ENCODE measurements at regions not wholly inside any gene's neighbourhood (a gene's known extent, or its start where the extent isn't known, plus 50 kb on each side); places are given as distances from the start of the nearest gene placed in this dataset.
A peak's percentile ranks its signal among the peaks of the same experiment; 100 is the strongest.

DNA sequence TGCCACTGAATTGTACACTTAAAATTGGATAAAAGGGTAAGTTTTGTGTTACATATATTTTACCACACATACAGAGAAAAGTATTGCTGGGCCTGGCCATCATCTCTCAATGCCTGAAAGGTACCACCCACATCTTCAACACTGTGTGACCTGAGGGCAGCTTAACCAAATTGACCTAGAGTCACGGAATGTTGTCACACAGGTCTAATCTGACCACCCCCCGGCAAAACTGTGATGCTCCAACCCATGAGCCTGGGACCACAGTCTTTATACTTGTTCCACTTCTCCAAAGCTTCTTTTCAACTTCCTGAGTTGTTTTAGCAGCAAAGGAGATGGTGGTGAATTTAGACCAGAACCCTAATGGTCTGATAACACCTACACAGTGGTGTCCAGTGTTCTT, 210.3 kb upstream of the TPM1 start:
- H3F3A ChIP-seq (ENCODE audit: insufficient read depth, low read depth) = peaks cover 16% of the 10 kb centered on the region; the same call in 1 of the 2 replicates
- TF ChIP-seq, protein P1, sequence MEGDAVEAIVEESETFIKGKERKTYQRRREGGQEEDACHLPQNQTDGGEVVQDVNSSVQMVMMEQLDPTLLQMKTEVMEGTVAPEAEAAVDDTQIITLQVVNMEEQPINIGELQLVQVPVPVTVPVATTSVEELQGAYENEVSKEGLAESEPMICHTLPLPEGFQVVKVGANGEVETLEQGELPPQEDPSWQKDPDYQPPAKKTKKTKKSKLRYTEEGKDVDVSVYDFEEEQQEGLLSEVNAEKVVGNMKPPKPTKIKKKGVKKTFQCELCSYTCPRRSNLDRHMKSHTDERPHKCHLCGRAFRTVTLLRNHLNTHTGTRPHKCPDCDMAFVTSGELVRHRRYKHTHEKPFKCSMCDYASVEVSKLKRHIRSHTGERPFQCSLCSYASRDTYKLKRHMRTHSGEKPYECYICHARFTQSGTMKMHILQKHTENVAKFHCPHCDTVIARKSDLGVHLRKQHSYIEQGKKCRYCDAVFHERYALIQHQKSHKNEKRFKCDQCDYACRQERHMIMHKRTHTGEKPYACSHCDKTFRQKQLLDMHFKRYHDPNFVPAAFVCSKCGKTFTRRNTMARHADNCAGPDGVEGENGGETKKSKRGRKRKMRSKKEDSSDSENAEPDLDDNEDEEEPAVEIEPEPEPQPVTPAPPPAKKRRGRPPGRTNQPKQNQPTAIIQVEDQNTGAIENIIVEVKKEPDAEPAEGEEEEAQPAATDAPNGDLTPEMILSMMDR (conservative IDR thresholded peaks at IDR 0.05) = no peak
- TF ChIP-seq EZH2 (IDR thresholded peaks at IDR 0.05; ENCODE audit: low read depth) = no peak
- ChIA-PET CTCF (no interaction called here), POLR2A (ENCODE audit: unreplicated experiment) (interaction anchor here (0.6 kb wide), 1 partner anchor 573 kb away, joined by 3 read pairs; no protein-coding TSS in a partner anchor)
- H3K4me3 ChIP-seq = peak overlapping the region; percentile 23; the same call in 1 of the 2 replicates
- H3K27me3 ChIP-seq (ENCODE audit: insufficient read depth, low read depth) = no peaks in the 10 kb centered on the region
- H3K9me3 ChIP-seq (ENCODE audit: insufficient read depth, low read depth) = no peaks in the 10 kb centered on the region
- H3K4me1 ChIP-seq (replicated peaks; ENCODE audit: insufficient read depth) = peaks cover 27% of the 10 kb centered on the region
- H3K9me2 ChIP-seq (ENCODE audit: insufficient read depth) = no peaks in the 10 kb centered on the region
- no peaks in the 10 kb centered on the region for H4K20me1 ChIP-seq (ENCODE audit: insufficient read depth)
- no peaks in the 10 kb centered on the region for H3K79me2 ChIP-seq (ENCODE audit: low read depth)
- H3K27ac ChIP-seq = peak overlapping the region; percentile 73
- H2AFZ ChIP-seq = no peak overlapping the region
- intact Hi-C loops (cut with micrococcal nuclease; ENCODE audit: unreplicated experiment) = no loop called here
- no TSS peak for BruUV-seq (replicated peaks)
- H3K4me2 ChIP-seq = peak overlapping the region; percentile 60
- no peaks in the 10 kb centered on the region for H3K36me3 ChIP-seq (ENCODE audit: low read depth)
- DNase-seq = peak; percentile 63 to 78

GRCh38 chr15:62833646-62834045, 208.9 kb upstream of the TPM1 start:
- Histone ChIP-seq H3K9me3 (ENCODE audit: insufficient read depth, low read depth) (no peaks in the 10 kb centered on the region), H3K9me2 (ENCODE audit: insufficient read depth) (no peaks in the 10 kb centered on the region), H3K4me3 (no peak overlapping the region), H3F3A (ENCODE audit: insufficient read depth, low read depth) (peaks cover 16% of the 10 kb centered on the region; the same call in 1 of the 2 replicates), H3K27ac (no peak overlapping the region), H3K4me1 (replicated peaks; ENCODE audit: insufficient read depth) (peaks cover 40% of the 10 kb centered on the region), H3K27me3 (ENCODE audit: insufficient read depth, low read depth) (no peaks in the 10 kb centered on the region), H3K4me2 (peak overlapping the region; percentile 60; the same call in 1 of the 2 replicates), H4K20me1 (ENCODE audit: insufficient read depth) (no peaks in the 10 kb centered on the region), H3K79me2 (ENCODE audit: low read depth) (no peaks in the 10 kb centered on the region), H2AFZ (no peak overlapping the region), H3K36me3 (ENCODE audit: low read depth) (no peaks in the 10 kb centered on the region)
- intact Hi-C loops (cut with micrococcal nuclease; ENCODE audit: unreplicated experiment) = no loop called here
- BruUV-seq (replicated peaks) = no TSS peak
- ChIA-PET CTCF (interaction anchor here (0.6 kb wide), 1 partner anchor 170 kb away, joined by 7 read pairs; no protein-coding TSS in a partner anchor), POLR2A (ENCODE audit: unreplicated experiment) (no interaction called here)
- no peak for TF ChIP-seq EZH2 (IDR thresholded peaks at IDR 0.05; ENCODE audit: low read depth)
- DNase-seq = no peak

GRCh38 chr15:62834686-62835329, 207.7 kb upstream of the TPM1 start:
- TF ChIP-seq EZH2 (IDR thresholded peaks at IDR 0.05; ENCODE audit: low read depth) = no peak
- TF ChIP-seq, protein P1 (conservative IDR thresholded peaks at IDR 0.05) = no peak
- Histone ChIP-seq H3K4me1 (replicated peaks; ENCODE audit: insufficient read depth) (peaks cover 40% of the 10 kb centered on the region), H3K4me2 (no peak overlapping the region), H3K27ac (no peak overlapping the region), H3K79me2 (ENCODE audit: low read depth) (no peaks in the 10 kb centered on the region), H4K20me1 (ENCODE audit: insufficient read depth) (no peaks in the 10 kb centered on the region), H3K36me3 (ENCODE audit: low read depth) (no peaks in the 10 kb centered on the region), H3K4me3 (no peak overlapping the region), H3F3A (ENCODE audit: insufficient read depth, low read depth) (peaks cover 16% of the 10 kb centered on the region; the same call in 1 of the 2 replicates), H2AFZ (no peak overlapping the region), H3K9me2 (ENCODE audit: insufficient read depth) (no peaks in the 10 kb centered on the region), H3K9me3 (ENCODE audit: insufficient read depth, low read depth) (no peaks in the 10 kb centered on the region), H3K27me3 (ENCODE audit: insufficient read depth, low read depth) (no peaks in the 10 kb centered on the region)
- POLR2A ChIA-PET (ENCODE audit: unreplicated experiment) = no interaction called here
- no peak for DNase-seq
- intact Hi-C loops (cut with micrococcal nuclease; ENCODE audit: unreplicated experiment) = no loop called here
- CTCF ChIA-PET = no interaction called here
- no TSS peak for BruUV-seq (replicated peaks)
